Body of pancreas (tissue), 4 donors: ENCODE measurements at regions not wholly inside any gene's neighbourhood (a gene's known extent, or its start where the extent isn't known, plus 50 kb on each side); places are given as distances from the start of the nearest gene placed in this dataset.

Experiments
- ATAC-seq: fragments of 150-250 bp; one replicate; pipeline ENCODE4 v1.9.1; 2016
- DNase-seq, 4 donors: peaks; one replicate each; pipeline ENCODE4 v3.0.0-alpha.2; 2019
- H3K27ac ChIP-seq, 4 donors: fragments of 200-600 bp; sonication (generic); 1 replicate in 3 of 4; 2 replicates in 1 of 4; pipeline versions ENCODE4 v1.5.1 to v1.6.1; 2016 to 2019; ENCODE audit warnings: mild to moderate bottlenecking in 1 of 4, mixed read lengths in 1 of 4, moderate library complexity in 1 of 4
- H3K27me3 ChIP-seq, 2 donors: fragments of 200-600 bp; sonication (generic); one replicate each; pipeline ENCODE4 v1.6.0; 2016; ENCODE audit warnings: mild to moderate bottlenecking in 1 of 2
- H3K36me3 ChIP-seq, 2 donors: fragments of 200-600 bp; sonication (generic); replicated peaks in 1 of 2; 2 replicates each; pipeline ENCODE4 v1.5.1; 2016; ENCODE audit warnings: low read depth in 2 of 2; ENCODE audit not compliant: insufficient read depth in 1 of 2
- H3K4me1 ChIP-seq: fragments of 200-600 bp; sonication (generic); one replicate; pipeline ENCODE4 v1.6.0; 2016
- H3K4me3 ChIP-seq, 2 donors: fragments of 200-600 bp; sonication (generic); 1 replicate in 1 of 2; 2 replicates in 1 of 2; pipeline ENCODE4 v1.5.1; 2016 to 2019
- H3K9me3 ChIP-seq, 3 donors: fragments of 200-600 bp; sonication (generic); 1 replicate in 2 of 3; 2 replicates in 1 of 3; pipeline ENCODE4 v1.5.1; 2016
- CTCF ChIP-seq, 7 experiments: fragments of 450-650 bp in 4 of 7; fragments of 200-600 bp in 3 of 7; sonication (generic) in 3 of 7; IDR thresholded peaks; one replicate each; pipeline ENCODE4 v1.5.1; 2016 to 2019; ENCODE audit warnings: antibody characterized with exemption in 7 of 7
- POLR2A ChIP-seq, 3 donors: fragments of 450-650 bp; IDR thresholded peaks; one replicate each; pipeline ENCODE4 v1.6.1; 2016; ENCODE audit warnings: antibody characterized with exemption in 3 of 3, mild to moderate bottlenecking in 2 of 3
- WGBS, 2 donors: methylation state at CpG; one replicate each; pipeline ENCODE4 v1.1.5; 2017; 5-methylcytosine and 5-hydroxymethylcytosine counted together
- intact Hi-C: fragments of 100-400 bp; cut with DNase I; formaldehyde crosslinking; loops from one replicate; pipeline ENCODE4 v1.15.1; 2023

- no peaks in the 10 kb centered on the region for H3K9me3 ChIP-seq
- 79 to 81% methylated on average over 16 to 17 of the region's 17 CpGs for WGBS, 2 donors
- no peaks in the 10 kb centered on the region for H3K36me3 ChIP-seq
- no peak overlapping the region for H3K4me3 ChIP-seq
- intact Hi-C loops = no loop called here
- no peak overlapping the region for H3K27ac ChIP-seq
- no peak for TF ChIP-seq CTCF (IDR thresholded peaks at IDR 0.05)
- no peak for ATAC-seq
- DNase-seq = no peak
- no peaks in the 10 kb centered on the region for H3K27me3 ChIP-seq
- no peaks in the 10 kb centered on the region for H3K4me1 ChIP-seq
These were observed 95.7 kb upstream of the ALDH1A3 start for GRCh38 chr15:100783760-100784492.

GRCh38 chr15:100784493-100785180 lies 95.0 kb upstream of the ALDH1A3 start:
- DNase-seq = no peak
- Histone ChIP-seq H3K9me3 (no peaks in the 10 kb centered on the region), H3K27me3 (no peaks in the 10 kb centered on the region), H3K4me1 (no peaks in the 10 kb centered on the region), H3K36me3 (no peaks in the 10 kb centered on the region), H3K4me3 (no peak overlapping the region), H3K27ac (no peak overlapping the region)
- 76 to 77% methylated on average over 9 to 10 of the region's 10 CpGs for WGBS, 2 donors
- TF ChIP-seq POLR2A (IDR thresholded peaks at IDR 0.05) (no peak), CTCF (IDR thresholded peaks at IDR 0.05) (no peak)
- intact Hi-C loops = no loop called here
- no peak for ATAC-seq

GRCh38 chr15:100785181-100786138 lies 94.2 kb upstream of the ALDH1A3 start:
- Histone ChIP-seq H3K27ac (no peak overlapping the region), H3K4me1 (no peaks in the 10 kb centered on the region), H3K9me3 (no peaks in the 10 kb centered on the region), H3K27me3 (no peaks in the 10 kb centered on the region), H3K4me3 (no peak overlapping the region), H3K36me3 (no peaks in the 10 kb centered on the region)
- DNase-seq (no peak), ATAC-seq (no peak)
- 70 to 79% methylated on average over 9 to 10 of the region's 10 CpGs for WGBS, 2 donors
- intact Hi-C loops = no loop called here
- TF ChIP-seq POLR2A (IDR thresholded peaks at IDR 0.05) = no peak

GRCh38 chr15:100786139-100786531 lies 93.5 kb upstream of the ALDH1A3 start:
- Histone ChIP-seq H3K4me3 (no peak overlapping the region), H3K4me1 (no peaks in the 10 kb centered on the region), H3K9me3 (no peaks in the 10 kb centered on the region), H3K36me3 (no peaks in the 10 kb centered on the region), H3K27me3 (no peaks in the 10 kb centered on the region), H3K27ac (no peak overlapping the region)
- intact Hi-C loops = no loop called here
- DNase-seq (no peak), ATAC-seq (no peak)
- TF ChIP-seq CTCF (IDR thresholded peaks at IDR 0.05) = no peak
- TF ChIP-seq POLR2A (IDR thresholded peaks at IDR 0.05) = no peak
- 78 to 82% methylated on average over 3 to 4 of the region's 5 CpGs for WGBS, 2 donors
